DND-41 (cell line): ENCODE measurements at regions not wholly inside any gene's neighbourhood (a gene's known extent, or its start where the extent isn't known, plus 50 kb on each side); places are given as distances from the start of the nearest gene placed in this dataset.

Experiments used
- CTCF ChIP-seq: IDR thresholded peaks from 2 replicates; pipeline ENCODE4 v1.5.1; 2012; ENCODE audit warnings: borderline replicate concordance, low read length, moderate library complexity, mild to moderate bottlenecking; ENCODE audit not compliant: poor library complexity, severe bottlenecking; ENCODE audit errors: extremely low read depth
- EZH2 ChIP-seq: IDR thresholded peaks from 3 replicates; pipeline ENCODE4 v1.6.1; 2012; ENCODE audit warnings: borderline replicate concordance, low read depth, mild to moderate bottlenecking, moderate library complexity, low read length, inconsistent platforms; ENCODE audit not compliant: severe bottlenecking

DNA sequence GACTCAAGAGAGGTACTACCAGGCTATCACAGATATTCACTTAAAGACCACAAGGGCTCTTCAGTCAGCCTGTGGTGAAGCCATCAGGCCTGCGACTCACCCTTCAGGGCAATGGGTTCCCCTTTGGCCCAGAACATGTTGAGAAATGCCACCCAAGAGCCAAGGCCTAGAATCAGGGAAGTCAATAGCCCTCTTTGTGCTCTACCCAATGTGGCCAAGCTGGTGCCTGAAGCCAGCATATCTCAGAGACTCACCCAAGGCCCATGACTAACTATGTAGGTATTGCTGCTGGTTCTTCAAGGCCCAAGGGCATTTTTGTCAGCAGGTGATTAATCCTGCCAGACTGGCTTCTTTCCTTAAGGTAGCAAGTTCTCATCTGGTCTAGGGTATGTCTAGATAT is 338.9 kb upstream of the SETBP1 start:
- TF ChIP-seq EZH2 (no peak), CTCF (no peak)
